HepG2 (cell line): ENCODE measurements at regions not wholly inside any gene's neighbourhood (a gene's known extent, or its start where the extent isn't known, plus 50 kb on each side); places are given as distances from the start of the nearest gene placed in this dataset.

Source experiments
- ATAC-seq: fragments of 200-7000 bp; cut with Tn5 transposase; 3 replicates; pipeline ENCODE4 v1.9.1; 2020; ENCODE audit warnings: mild to moderate bottlenecking, moderate library complexity
- BruUV-seq: library from RNA; stranded (reverse); fragments of 400-500 nt; replicated peaks from 2 replicates; lab custom pipeline; 2021; lab: Mats Ljungman, UMichigan
- CTCF ChIA-PET: fragments of 300-600 bp; formaldehyde crosslinking; extraction: SDS; loops from one replicate; lab custom pipeline; 2021; ENCODE audit warnings: low total read pairs, inconsistent platforms, low intra/inter-chr PET ratio; lab: Yijun Ruan, JAX
- POLR2A ChIA-PET: fragments of 350-600 bp; sonication (Branson Sonifier 250); formaldehyde crosslinking; loops from one replicate; lab custom pipeline; 2020; ENCODE audit warnings: antibody characterized with exemption, inconsistent platforms; lab: Yijun Ruan, JAX
- DNase-seq: peaks from one replicate; pipeline ENCODE4 v3.0.0-alpha.2; 2015; ENCODE audit warnings: low spot score
- FAIRE-seq: peaks from 3 replicates; lab custom pipeline; 2011; peaks lifted over from hg19 to GRCh38; lab: Jason Lieb, UNC
- H2AFZ ChIP-seq: one replicate; pipeline ENCODE4 v1.6.1; 2011; ENCODE audit warnings: low read length, inconsistent platforms
- H3K27ac ChIP-seq: fragments of 300-600 bp; 3 replicates; pipeline ENCODE4 v1.8.0; 2011; ENCODE audit warnings: mixed run types, mild to moderate bottlenecking, mixed read lengths, low read length, inconsistent platforms; ENCODE audit not compliant: insufficient read depth; ENCODE audit errors: extremely low read length
- H3K27me3 ChIP-seq, 2 experiments: fragments of 200-600 bp in 1 of 2; 2 replicates in 1 of 2; 3 replicates in 1 of 2; pipeline versions ENCODE4 v1.6.0 to v1.8.0; 2011; ENCODE audit warnings: low read length in 2 of 2, mild to moderate bottlenecking in 2 of 2, moderate library complexity in 2 of 2, inconsistent platforms in 1 of 2; ENCODE audit not compliant: insufficient read depth in 2 of 2, control insufficient read depth in 1 of 2
- H3K36me3 ChIP-seq, 2 experiments: fragments of 200-600 bp in 1 of 2; replicated peaks in 1 of 2; 2 replicates in 1 of 2; 3 replicates in 1 of 2; pipeline versions ENCODE4 v1.5.1 to v1.8.0; 2011; ENCODE audit warnings: low read length in 2 of 2, inconsistent platforms in 1 of 2; ENCODE audit not compliant: insufficient read depth in 2 of 2, control insufficient read depth in 1 of 2
- H3K4me1 ChIP-seq: 2 replicates; pipeline ENCODE4 v1.5.1; 2012; ENCODE audit warnings: low read length, inconsistent platforms; ENCODE audit not compliant: insufficient read depth
- H3K4me2 ChIP-seq: 2 replicates; pipeline ENCODE4 v1.6.0; 2011; ENCODE audit warnings: low read depth, low read length, inconsistent platforms
- H3K4me3 ChIP-seq, 3 experiments: fragments of 200-600 bp in 1 of 3; sonication (generic), shearing (Covaris generic) in 1 of 3; replicated peaks in 1 of 3; 2 replicates each; pipeline ENCODE4 v1.5.1; 2011 to 2016; ENCODE audit warnings: low read length in 3 of 3, inconsistent platforms in 2 of 3, low read depth in 2 of 3, mild to moderate bottlenecking in 2 of 3, control low read depth in 1 of 3, mixed read lengths in 1 of 3; ENCODE audit not compliant: insufficient read depth in 1 of 3
- H3K79me2 ChIP-seq: one replicate; pipeline ENCODE4 v1.6.1; 2011; ENCODE audit warnings: low read length, inconsistent platforms; ENCODE audit not compliant: insufficient read depth
- H3K9ac ChIP-seq: 2 replicates; pipeline ENCODE4 v1.6.0; 2011; ENCODE audit warnings: mild to moderate bottlenecking, low read depth, low read length, inconsistent platforms; ENCODE audit not compliant: insufficient read depth
- H3K9me3 ChIP-seq: 2 replicates; pipeline ENCODE4 v1.5.1; 2012; ENCODE audit warnings: mild to moderate bottlenecking, low read length
- H4K20me1 ChIP-seq: 2 replicates; pipeline ENCODE4 v1.6.0; 2011; ENCODE audit warnings: inconsistent platforms, mild to moderate bottlenecking, low read length, moderate library complexity; ENCODE audit not compliant: insufficient read depth
- FLYWCH1 ChIP-seq: sonication (generic); formaldehyde crosslinking; IDR thresholded peaks from 2 replicates; pipeline ENCODE4 v1.8.1; 2023; ENCODE audit warnings: mild to moderate bottlenecking, missing genetic modification reagents
- HES4 ChIP-seq: sonication (generic); formaldehyde crosslinking; IDR thresholded peaks from 2 replicates; pipeline ENCODE4 v1.9.0; 2021; ENCODE audit warnings: mild to moderate bottlenecking, missing genetic modification reagents, borderline replicate concordance
- MIER3 ChIP-seq: IDR thresholded peaks from 2 replicates; pipeline ENCODE4 v1.6.1; 2016; ENCODE audit warnings: missing compliant biosample characterization, borderline replicate concordance
- NFKB2 ChIP-seq: sonication (generic); formaldehyde crosslinking; IDR thresholded peaks from 2 replicates; pipeline ENCODE4 v1.4.0; 2020; ENCODE audit warnings: missing genetic modification reagents, borderline replicate concordance
- ZFP36 ChIP-seq: fragments of 150-350 bp; IDR thresholded peaks from 2 replicates; pipeline ENCODE4 v1.6.1; 2018; ENCODE audit warnings: borderline replicate concordance, low read length, low read depth; ENCODE audit not compliant: partially characterized antibody
- ZKSCAN8 ChIP-seq: IDR thresholded peaks from 2 replicates; pipeline ENCODE4 v1.6.1; 2016; ENCODE audit warnings: borderline replicate concordance, missing genetic modification reagents, missing compliant biosample characterization
- ZNF792 ChIP-seq: IDR thresholded peaks from 2 replicates; pipeline ENCODE4 v1.6.1; 2016
- WGBS: methylation state at CpG from one replicate; pipeline ENCODE4 v1.1.6; 2017; ENCODE audit warnings: low lambda C conversion rate; 5-methylcytosine and 5-hydroxymethylcytosine counted together
- in situ Hi-C: cut with HindIII; loops from 2 replicates; pipeline ENCODE4 v1.10.0; 2017; ENCODE audit warnings: low pct_unique_long_range_greater_than_20kb; ENCODE audit not compliant: extremely low pct_ligation_motif_present
- intact Hi-C: fragments of 100-400 bp; cut with micrococcal nuclease; formaldehyde crosslinking; loops from one replicate; pipeline ENCODE4 v1.10.0; 2022; ENCODE audit not compliant: unreplicated experiment
- TF ChIP-seq, protein P1 (sequence below): sonication (generic); formaldehyde crosslinking; IDR thresholded peaks from 2 replicates; pipeline ENCODE4 v1.4.0; 2020; ENCODE audit warnings: missing genetic modification reagents
- TF ChIP-seq, protein P2 (sequence below): sonication (generic); formaldehyde crosslinking; IDR thresholded peaks from 2 replicates; pipeline ENCODE4 v1.5.1; 2020; ENCODE audit warnings: missing genetic modification reagents, mild to moderate bottlenecking, borderline replicate concordance

DNA sequence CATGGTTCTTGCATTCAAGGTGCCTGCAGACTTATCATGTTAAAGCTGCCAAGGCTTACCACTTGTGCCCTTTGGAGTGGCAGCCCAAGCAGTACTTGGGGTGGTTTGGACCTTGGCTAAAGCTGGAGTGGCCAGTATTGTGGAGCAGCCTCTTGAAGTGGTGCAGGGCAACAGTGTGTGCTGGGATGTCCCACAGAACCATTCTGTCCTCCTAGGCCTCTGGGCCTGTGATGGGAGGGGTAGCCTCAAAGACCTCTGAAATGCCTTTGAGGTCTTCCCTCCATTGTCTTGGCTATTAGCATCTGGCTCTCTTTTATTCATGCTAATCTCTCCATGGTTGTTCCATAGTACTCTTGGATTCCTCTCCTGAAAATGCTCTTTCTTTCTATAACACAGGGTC is 78.2 kb upstream of the SLC24A4 start:
- ATAC-seq (no peak), FAIRE-seq (no peak)

DNA sequence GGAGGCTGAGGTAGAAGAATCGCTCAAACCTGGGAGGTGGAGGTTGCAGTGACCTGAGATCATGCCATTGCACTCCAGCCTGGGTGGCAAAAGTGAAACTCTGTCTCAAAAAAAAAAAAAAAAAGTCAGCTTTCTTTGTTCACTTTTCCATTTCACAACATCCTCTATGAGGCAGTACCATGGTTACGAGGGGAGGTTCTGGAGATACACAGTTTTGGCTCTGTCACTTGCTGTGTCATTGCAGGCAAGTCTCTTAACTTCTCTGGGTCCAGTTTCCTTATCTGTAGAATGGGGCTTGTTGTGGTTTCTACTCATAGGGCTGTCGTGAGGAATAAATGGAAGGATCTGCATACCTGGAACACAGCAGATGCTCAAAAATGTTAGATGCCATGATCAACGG is 75.6 kb upstream of the SLC24A4 start:
- in situ Hi-C loops = no loop called here
- POLR2A ChIA-PET = no interaction called here
- H3K27me3 ChIP-seq = peaks cover 2 to 15% of the 10 kb centered on the region in 2 experiments; a peak in 4 of 5 replicates
- no peaks in the 10 kb centered on the region for H4K20me1 ChIP-seq
- 6% methylated on average over 4 of the region's 4 CpGs for WGBS
- no peaks in the 10 kb centered on the region for H3K4me1 ChIP-seq
- CTCF ChIA-PET = no interaction called here
- ATAC-seq (no peak), DNase-seq (no peak)
- H3K4me3 ChIP-seq = no peak overlapping the region
- H3K9ac ChIP-seq = no peak overlapping the region
- H3K36me3 ChIP-seq = no peaks in the 10 kb centered on the region
- intact Hi-C loops = no loop called here
- H2AFZ ChIP-seq = no peak overlapping the region
- no peaks in the 10 kb centered on the region for H3K79me2 ChIP-seq
- H3K9me3 ChIP-seq = peaks cover 23% of the 10 kb centered on the region
- H3K4me2 ChIP-seq = no peak overlapping the region
- no peak for TF ChIP-seq NFKB2 (CRISPR knock-in tag)
- TF ChIP-seq, all 625 proteins: peak for 0
- BruUV-seq = no TSS peak
- no peak for FAIRE-seq
- H3K27ac ChIP-seq = no peak overlapping the region

More for the DNA sequence above, 78.2 kb upstream of the SLC24A4 start:
- Histone ChIP-seq H3K9ac (no peak overlapping the region), H3K4me1 (no peaks in the 10 kb centered on the region), H3K4me3 (no peak overlapping the region), H3K9me3 (peaks cover 23% of the 10 kb centered on the region), H3K79me2 (no peaks in the 10 kb centered on the region), H3K27me3 (peaks cover 0 to 14% of the 10 kb centered on the region in 2 experiments; a peak in 4 of 5 replicates), H3K27ac (no peak overlapping the region), H4K20me1 (no peaks in the 10 kb centered on the region), H3K4me2 (no peak overlapping the region), H3K36me3 (no peaks in the 10 kb centered on the region), H2AFZ (no peak overlapping the region)
- DNase-seq = no peak
- BruUV-seq = no TSS peak
- intact Hi-C loops = no loop called here
- ChIA-PET POLR2A (no interaction called here), CTCF (no interaction called here)
- in situ Hi-C loops = no loop called here
- TF ChIP-seq MIER3 (CRISPR knock-in tag) = no peak
- no peak for TF ChIP-seq FLYWCH1 (CRISPR knock-in tag)
- TF ChIP-seq, protein P1, sequence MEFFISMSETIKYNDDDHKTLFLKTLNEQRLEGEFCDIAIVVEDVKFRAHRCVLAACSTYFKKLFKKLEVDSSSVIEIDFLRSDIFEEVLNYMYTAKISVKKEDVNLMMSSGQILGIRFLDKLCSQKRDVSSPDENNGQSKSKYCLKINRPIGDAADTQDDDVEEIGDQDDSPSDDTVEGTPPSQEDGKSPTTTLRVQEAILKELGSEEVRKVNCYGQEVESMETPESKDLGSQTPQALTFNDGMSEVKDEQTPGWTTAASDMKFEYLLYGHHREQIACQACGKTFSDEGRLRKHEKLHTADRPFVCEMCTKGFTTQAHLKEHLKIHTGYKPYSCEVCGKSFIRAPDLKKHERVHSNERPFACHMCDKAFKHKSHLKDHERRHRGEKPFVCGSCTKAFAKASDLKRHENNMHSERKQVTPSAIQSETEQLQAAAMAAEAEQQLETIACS = no peak
- peak; percentile 50 for TF ChIP-seq ZFP36
- TF ChIP-seq, protein P2, sequence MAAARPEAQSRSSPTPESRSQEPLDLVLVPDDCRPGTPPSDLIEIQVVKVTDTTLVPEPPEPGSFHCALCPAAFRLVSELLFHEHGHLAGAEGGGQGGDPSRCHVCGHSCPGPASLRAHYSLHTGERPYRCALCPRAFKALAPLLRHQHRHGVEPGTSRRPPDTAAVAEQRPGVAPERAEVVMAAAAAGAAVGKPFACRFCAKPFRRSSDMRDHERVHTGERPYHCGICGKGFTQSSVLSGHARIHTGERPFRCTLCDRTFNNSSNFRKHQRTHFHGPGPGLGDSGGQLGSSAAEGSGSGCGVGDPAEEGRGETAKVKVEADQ = no peak
- no peak for TF ChIP-seq HES4 (CRISPR knock-in tag)
- TF ChIP-seq ZKSCAN8 (CRISPR knock-in tag) = no peak
- TF ChIP-seq ZNF792 = no peak
